ENCODE measurements at regions not wholly inside any gene's neighbourhood (a gene's known extent, or its start where the extent isn't known, plus 50 kb on each side); places are given as distances from the start of the nearest gene placed in this dataset.
A peak's percentile ranks its signal among the peaks of the same experiment; 100 is the strongest.

DNA sequence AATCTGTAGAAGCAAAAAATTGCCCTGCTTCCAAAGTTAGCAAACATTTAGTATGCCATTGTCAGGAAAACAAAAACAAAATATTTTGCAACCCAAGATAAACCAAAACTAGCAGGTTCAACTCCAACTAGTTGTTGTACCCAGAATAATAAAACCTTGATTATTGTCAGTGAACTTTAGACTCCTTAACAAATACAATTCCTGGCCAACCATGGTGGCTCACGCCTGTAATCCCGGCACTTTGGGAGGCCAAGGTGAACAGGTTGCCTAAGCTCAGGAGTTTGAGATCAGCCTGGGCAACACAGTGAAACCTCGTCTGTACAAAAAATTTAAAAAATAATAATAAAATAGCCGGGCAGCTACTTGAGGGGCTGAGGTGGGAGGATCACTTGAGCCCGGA lies 53.6 kb upstream of the EPCAM start:
- no peak for DNase-seq
- Mint-ChIP-seq H3K9me3 (no peaks in the 10 kb centered on the region), H3K27me3 (ENCODE audit: insufficient read depth) (no peaks in the 10 kb centered on the region), H3K4me3 (no peak overlapping the region), H3K4me1 (ENCODE audit: low read depth) (no peaks in the 10 kb centered on the region), H3K27ac (no peak overlapping the region), H3K36me3 (ENCODE audit: low read depth) (no peaks in the 10 kb centered on the region)
- no peak for TF ChIP-seq CTCF (IDR thresholded peaks at IDR 0.05)

DNA sequence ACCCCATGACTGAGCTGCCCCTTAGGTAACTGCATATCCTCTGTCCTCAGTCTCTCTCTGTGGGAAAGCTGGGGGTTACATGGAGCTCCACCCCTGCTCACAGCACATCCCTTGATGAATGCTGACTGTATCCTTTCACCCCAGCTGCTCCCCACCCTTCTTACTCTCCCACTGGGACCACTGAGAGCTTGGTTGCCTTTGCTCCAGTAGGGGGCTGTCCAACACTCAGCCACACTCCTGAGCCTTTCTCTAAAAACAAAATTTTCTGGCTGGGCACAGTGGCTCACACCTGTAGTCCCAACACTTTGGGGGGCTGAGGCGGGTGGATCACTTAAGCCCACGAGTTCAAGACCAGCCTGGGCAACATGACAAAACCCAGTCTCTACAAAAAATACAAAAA lies 55.4 kb upstream of the EPCAM start:
- H3K27ac Mint-ChIP-seq: no peak overlapping the region
- peak; percentile 45 for TF ChIP-seq CTCF (IDR thresholded peaks at IDR 0.05)
- peaks cover 7% of the 10 kb centered on the region for H3K27me3 Mint-ChIP-seq (ENCODE audit: insufficient read depth)
- no peaks in the 10 kb centered on the region for H3K36me3 Mint-ChIP-seq (ENCODE audit: low read depth)
- no peak overlapping the region for H3K4me3 Mint-ChIP-seq
- no peaks in the 10 kb centered on the region for H3K9me3 Mint-ChIP-seq
- H3K4me1 Mint-ChIP-seq (ENCODE audit: low read depth): no peaks in the 10 kb centered on the region
- no peak for DNase-seq

GRCh38 chr2:47313141-47313691 lies 55.9 kb upstream of the EPCAM start:
- Mint-ChIP-seq H3K4me3 (no peak overlapping the region), H3K9me3 (no peaks in the 10 kb centered on the region), H3K36me3 (ENCODE audit: low read depth) (no peaks in the 10 kb centered on the region), H3K4me1 (ENCODE audit: low read depth) (no peaks in the 10 kb centered on the region), H3K27ac (no peak overlapping the region), H3K27me3 (ENCODE audit: insufficient read depth) (peaks cover 7% of the 10 kb centered on the region)
- TF ChIP-seq CTCF (IDR thresholded peaks at IDR 0.05): no peak
- DNase-seq: no peak

DNA sequence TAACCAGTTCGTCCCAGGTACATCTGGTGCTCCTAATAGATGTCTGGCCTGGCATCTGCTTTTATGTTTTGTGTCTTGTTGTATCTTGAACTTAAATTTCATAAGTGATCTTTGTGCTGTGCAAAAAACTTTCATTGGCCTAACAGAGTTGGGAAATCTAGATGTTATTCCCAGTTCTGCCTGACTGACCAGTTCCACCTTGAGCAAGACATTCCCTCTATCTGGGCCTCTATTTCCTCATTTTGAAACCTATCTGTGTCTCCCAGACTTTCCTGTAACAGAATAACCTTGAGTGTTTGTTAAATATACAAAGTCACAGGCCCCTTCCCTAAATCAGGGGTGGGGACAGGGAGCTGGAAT lies 56.6 kb upstream of the EPCAM start:
- Mint-ChIP-seq H3K4me3 (no peak overlapping the region), H3K27ac (no peak overlapping the region), H3K9me3 (no peaks in the 10 kb centered on the region), H3K36me3 (ENCODE audit: low read depth) (no peaks in the 10 kb centered on the region), H3K27me3 (ENCODE audit: insufficient read depth) (peaks cover 7% of the 10 kb centered on the region), H3K4me1 (ENCODE audit: low read depth) (peaks cover 1% of the 10 kb centered on the region)
- TF ChIP-seq CTCF (IDR thresholded peaks at IDR 0.05): no peak
- no peak for DNase-seq

DNA sequence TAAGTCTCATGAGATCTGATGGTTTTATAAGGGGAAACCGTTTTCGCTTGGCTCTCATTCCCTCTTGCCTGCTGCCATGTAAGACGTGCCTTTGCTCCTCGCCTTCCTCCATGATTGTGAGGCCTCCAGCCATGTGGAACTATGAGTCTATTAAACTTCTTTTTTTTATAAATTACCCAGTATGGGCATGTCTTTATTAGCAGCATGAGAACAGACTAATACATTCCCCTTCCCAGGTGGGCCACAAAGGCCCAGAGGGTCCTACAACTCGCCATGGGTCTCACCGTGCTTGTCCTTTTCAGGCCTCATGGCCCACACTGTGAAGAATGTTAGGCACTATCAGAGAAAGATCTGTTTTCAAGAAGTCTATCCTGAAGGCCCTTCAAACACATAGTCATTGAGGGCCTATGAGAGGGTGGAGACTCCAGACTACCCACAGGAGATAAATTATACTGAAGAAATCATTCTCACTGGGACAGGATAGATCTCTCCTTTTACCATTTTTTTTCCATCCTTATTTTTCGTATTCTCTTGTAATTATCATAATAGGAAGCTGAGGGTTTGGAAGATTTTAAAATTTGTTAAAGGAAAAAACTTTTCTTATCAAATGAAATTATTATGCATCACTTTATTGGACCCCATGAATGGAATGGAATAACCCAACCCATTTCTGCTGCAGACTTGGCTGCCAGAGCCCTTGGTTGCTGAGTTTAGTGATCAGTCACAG lies 57.2 kb upstream of the EPCAM start:
- Mint-ChIP-seq H3K27ac (no peak overlapping the region), H3K9me3 (no peaks in the 10 kb centered on the region), H3K27me3 (ENCODE audit: insufficient read depth) (peaks cover 7% of the 10 kb centered on the region), H3K4me1 (ENCODE audit: low read depth) (peaks cover 6% of the 10 kb centered on the region), H3K36me3 (ENCODE audit: low read depth) (no peaks in the 10 kb centered on the region), H3K4me3 (no peak overlapping the region)
- DNase-seq: no peak
- TF ChIP-seq CTCF (IDR thresholded peaks at IDR 0.05): no peak
